Islet of Langerhans (tissue), 1 donor: ENCODE measurements at regions not wholly inside any gene's neighbourhood (a gene's known extent, or its start where the extent isn't known, plus 50 kb on each side); places are given as distances from the start of the nearest gene placed in this dataset.

Experiments
- FAIRE-seq: peaks from one replicate; lab custom pipeline; 2011; peaks lifted over from hg19 to GRCh38; lab: Jason Lieb, UNC

DNA sequence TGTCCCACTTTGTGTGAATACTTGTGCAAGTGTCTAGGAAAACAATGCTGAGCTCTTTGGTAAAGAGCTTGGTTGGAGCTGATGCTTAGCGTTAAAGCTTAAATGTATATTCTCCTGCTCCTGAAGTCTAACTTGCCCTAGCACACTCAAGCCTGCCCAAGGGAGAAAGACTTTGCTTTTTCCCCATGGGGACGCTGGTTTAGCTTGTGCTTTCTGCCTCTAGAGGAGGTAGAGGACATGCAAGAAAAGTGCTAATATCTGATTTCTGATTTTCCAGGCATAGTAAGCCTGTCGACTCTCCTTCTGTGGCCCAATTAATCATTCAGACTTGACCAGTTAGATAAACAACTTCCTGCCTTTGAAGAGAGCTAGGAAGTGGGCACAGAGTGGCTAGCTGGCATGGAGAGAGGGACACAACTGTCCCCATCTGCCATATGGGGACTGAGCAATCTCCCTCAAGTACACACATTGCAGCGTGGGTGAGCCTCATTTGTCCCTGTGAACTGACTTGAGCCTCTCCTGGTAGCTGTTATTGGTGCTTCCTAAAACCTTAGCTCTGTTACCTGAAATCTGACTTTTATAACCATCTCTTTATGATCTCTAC lies 348.4 kb downstream of the BRINP1 start:
- FAIRE-seq = no peak

DNA sequence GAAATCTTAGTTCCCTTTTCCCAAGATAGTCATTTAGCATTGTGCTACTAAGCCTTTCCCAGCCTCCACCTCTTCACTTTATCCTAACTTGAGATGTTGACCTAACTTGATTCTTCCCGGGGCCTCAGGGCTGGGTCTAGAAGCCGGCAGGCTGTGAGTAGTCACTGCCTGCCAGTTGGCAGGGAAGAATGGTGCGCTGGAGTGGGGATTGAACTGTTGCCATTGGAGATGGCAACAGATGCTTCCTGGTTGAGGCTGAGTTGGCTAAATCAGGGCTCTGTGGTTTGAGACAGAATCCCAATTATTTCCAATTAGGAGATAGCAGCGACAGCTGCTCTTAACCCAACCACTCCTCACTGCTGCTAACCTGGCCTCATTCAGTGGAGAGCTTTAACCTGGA lies 343.1 kb downstream of the BRINP1 start:
- FAIRE-seq = no peak

GRCh38 chr9:119027901-119028699 lies 341.1 kb downstream of the BRINP1 start:
- FAIRE-seq = no peak

GRCh38 chr9:119029886-119030285 lies 339.3 kb downstream of the BRINP1 start:
- no peak for FAIRE-seq

DNA sequence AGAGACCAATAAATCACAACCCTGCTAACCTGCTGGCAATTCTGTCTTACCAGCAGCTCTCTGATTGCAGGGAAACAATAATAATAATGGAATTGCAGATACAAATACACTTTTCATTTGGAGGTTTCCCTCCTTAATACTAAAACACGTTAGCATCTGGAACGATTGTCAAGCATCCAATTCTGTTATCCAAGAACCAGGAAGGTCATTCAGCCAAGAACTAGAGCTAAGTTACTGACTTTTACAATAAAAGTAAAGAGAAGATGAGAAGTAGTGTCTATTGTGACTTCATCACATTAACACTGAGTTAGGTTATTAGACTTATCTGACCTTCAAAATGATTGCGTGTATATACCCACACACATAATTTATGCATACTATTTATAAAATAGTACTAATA lies 335.6 kb downstream of the BRINP1 start:
- FAIRE-seq = no peak

- no peak for FAIRE-seq
These were observed 332.3 kb downstream of the BRINP1 start for GRCh38 chr9:119036969-119037368.

DNA sequence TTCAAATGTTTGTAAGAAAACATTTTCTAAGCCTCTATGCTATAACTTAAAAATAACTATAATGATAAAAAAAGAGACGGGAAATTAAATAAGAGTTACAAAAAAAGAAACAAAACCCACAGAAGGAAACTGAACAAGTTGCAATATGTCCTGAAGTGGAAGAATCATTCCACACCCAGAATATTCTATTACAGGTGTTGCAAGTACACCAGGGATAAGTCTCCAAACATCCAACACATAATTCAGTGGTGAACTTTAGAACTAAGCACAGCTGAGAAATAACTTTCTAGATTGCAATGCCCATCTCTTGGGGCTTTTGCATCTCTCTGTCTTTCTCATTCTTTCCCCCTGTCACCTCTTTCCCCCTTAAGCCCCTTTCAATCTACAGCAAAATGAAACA lies 325.2 kb downstream of the BRINP1 start:
- no peak for FAIRE-seq

- no peak for FAIRE-seq
These were observed 324.4 kb downstream of the BRINP1 start for GRCh38 chr9:119044806-119045205.

DNA sequence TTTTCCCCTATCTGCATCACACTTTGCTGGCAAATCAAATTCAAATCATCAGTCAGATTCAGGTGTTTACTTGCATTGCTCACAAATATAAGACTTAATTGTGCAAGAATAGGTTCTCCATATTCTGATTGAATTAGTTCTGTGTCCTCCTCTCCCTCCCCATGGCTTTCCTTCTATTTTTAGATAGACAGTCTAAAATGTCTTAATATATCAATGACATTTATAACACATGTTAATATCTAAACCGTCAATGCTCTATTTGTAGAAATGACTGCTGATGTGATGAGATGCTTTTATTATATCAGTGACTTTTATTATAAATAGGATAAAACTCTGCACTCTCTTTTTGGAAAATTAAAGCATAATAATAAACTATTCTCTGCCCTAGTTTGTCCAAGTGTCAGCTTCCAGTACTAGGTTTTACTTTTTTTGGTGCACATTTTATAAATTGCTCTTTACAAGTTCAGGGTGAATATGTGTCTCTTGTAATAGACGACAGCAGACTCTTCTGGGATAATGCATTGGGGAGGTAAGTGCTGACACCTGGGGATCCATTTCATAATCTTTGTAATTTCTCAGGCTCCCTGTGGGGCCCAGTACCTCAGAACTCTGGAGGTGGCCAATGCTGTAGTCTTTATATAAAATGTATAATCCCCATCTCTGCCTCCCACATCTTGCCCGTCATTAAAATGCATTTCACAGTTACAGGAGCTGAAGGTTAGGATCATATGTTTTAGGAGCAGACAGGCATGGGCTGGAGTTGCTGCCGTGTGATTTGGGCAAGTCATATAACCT lies 321.5 kb downstream of the BRINP1 start:
- no peak for FAIRE-seq

GRCh38 chr9:119050281-119050680 lies 319.0 kb downstream of the BRINP1 start:
- no peak for FAIRE-seq

- no peak for FAIRE-seq
These were observed 316.8 kb downstream of the BRINP1 start for GRCh38 chr9:119052339-119053030.

DNA sequence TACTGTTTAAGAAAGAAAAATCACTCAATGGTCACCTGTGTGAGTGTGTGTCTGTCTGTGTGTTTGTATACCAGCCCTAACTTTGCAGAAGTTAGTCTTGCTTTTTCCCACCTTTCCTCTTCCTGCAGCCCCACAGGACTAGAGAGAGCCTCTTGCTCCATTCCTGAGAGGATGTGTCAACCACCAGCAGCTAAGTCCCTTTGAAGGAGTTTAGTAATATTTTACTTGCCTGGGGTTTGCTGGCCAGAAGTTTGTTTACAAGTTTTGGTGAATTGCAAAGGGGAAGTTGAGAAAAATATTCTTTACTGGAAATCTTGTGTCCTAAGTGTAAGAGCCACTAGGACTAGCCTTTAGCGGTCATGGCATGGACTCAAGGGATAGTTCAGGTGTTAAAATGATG lies 316.2 kb downstream of the BRINP1 start:
- FAIRE-seq = no peak

DNA sequence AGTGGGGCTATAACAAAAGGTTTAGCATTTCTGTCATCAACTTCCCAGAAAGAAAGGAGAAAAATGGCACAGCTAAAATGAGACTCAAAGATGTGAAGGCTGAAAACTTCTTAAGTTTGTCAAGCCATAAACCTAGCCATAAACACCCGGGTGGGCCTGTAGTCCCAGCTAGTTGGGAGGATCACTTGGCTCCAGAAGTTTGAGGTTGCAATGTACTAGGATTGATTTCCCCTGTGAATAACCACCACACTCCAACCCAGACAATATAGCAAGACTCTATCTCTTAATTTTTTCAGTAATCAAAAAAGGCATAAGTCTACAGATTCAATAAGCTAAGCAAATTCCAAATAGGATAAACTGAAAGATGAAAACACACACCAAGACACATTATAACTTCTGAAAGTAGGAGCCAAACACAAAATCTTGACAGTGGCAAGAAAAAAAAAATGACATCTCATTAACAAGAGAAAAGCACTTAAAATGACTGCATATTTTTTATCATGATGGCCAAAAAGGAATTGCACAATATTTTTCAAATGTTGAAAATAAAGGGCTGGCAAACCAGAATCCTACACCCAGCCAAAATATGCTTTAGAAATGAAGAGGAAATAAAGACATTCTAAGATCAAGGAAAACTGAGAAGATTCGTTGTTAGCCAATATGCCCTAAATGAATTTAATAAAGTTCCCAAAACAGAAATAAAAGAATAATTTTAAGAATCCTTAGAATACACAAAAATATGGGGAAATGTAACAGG lies 308.4 kb downstream of the BRINP1 start:
- no peak for FAIRE-seq

DNA sequence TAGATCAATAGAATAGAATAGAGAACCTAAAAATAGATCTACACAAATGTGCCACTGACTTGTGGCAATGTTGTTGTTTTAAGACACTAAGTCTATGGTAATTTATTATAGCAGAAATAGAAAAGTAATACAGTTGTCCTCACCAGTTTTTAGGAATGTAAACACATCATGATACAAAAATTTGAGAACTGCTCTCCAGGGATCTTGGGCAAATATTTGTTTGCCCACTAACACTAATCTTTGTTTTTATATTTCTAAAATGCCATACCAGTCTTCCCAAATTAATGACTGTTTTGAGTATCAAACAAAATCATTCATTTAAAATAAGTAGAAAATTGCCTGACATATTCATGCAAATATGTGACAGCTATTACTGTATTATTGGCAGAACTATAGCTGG lies 297.6 kb downstream of the BRINP1 start:
- FAIRE-seq = no peak

- FAIRE-seq = no peak
These were observed 295.2 kb downstream of the BRINP1 start for GRCh38 chr9:119074017-119074416.

- FAIRE-seq = no peak
These were observed 291.2 kb downstream of the BRINP1 start for GRCh38 chr9:119078015-119078414.

DNA sequence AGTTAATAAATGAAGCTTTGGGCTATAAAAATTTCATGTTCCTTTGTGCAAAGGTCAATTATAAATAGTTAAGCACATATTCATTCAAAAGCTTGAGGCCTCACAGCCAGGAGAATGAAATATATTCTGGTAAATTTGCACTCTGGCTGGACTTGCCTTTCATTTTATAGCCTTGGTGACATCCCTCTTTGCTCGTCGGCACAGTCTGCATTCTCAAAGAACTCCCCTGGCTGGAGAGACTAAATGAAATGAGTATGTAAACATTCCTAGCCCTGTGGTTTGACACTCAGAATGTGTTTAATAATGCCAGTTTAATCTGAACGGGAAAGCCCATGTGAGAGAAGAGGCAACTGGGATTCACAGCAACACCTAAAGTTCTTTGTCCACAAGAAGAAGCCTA lies 285.6 kb downstream of the BRINP1 start:
- no peak for FAIRE-seq

DNA sequence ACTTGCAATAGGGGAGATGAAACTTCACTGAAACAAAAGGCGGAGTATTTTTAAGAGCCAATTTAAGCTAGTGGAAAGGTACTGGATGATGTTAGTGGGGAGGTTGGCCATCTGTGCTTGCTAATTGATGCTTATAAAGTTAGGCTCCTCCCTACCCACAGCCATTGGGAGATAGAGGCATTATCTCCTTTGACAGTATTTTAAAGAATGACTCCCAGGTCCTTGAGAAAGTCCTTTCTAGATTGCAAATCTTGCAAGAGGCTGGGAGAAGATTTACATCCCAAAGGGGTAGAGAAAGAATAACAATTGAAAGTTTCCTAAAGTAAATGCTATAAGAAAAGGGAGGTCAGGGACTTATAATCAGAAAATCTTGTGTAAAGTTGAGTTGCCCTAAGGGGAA lies 282.6 kb downstream of the BRINP1 start:
- FAIRE-seq = no peak

DNA sequence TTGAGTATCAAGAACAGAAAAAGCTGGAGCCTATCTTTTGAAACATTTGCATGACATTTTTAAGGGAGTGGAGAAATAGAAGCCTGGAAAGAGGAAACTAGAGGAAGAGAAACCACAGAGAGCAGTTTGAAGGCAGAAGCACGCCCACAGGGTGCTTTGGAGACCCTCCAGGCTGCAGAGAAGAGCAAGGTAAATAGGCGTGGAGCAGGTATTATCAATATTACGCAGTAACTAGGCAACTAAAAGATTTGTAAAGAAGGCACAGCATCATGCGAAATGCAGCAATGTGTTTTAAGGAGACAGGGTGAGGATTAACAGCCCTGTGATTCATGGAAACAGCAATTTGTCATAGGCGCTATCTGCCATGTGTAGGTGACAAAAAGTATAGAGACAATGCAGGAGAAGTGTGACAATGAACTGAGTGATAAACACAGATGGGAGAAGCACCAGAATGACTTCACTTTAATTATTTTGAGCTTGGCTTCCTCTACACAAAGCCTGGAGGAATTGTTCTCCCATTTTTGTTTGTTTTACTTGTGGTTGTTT lies 281.2 kb downstream of the BRINP1 start:
- no peak for FAIRE-seq

- FAIRE-seq = no peak
These were observed 278.2 kb downstream of the BRINP1 start for GRCh38 chr9:119091074-119091473.

DNA sequence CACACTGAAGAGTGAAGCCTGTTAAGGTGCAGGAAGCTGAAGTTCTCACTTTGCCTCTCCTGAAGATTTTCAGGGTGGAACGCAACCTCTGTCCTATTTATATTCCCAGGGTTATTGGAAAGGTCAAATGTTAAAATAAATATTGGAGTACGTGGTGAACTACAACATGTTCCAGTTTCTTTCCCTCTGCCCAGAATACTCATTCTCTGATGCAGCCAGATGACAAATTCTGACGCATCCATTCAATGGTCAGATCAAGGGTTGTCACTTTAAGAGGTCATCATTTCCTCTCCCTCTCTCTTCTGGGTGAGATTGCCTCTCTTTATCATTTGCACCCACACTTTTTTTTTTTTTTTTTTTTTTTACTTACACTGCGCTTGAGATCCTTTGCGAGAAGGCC lies 277.1 kb downstream of the BRINP1 start:
- no peak for FAIRE-seq

DNA sequence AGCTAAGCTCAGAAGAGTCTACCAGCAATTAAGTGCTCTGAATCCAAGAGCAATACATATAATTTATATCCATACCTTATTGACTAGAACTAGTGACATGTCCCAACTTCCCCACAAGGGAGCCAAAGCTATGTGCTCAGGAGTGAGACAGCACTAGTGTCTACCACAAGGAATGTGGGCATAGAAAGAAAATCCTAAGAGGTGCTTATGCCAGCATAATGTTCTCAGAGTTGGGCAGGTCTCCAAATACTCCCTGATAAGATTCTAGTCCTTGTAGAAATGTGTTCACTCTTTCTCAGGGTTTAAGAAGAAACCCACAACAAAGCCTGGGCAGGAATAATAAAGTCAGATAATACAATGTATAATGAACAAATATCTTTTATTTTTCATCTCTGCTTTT lies 275.1 kb downstream of the BRINP1 start:
- no peak for FAIRE-seq
